ENCODE measurements at regions not wholly inside any gene's neighbourhood (a gene's known extent, or its start where the extent isn't known, plus 50 kb on each side); places are given as distances from the start of the nearest gene placed in this dataset.

DNA sequence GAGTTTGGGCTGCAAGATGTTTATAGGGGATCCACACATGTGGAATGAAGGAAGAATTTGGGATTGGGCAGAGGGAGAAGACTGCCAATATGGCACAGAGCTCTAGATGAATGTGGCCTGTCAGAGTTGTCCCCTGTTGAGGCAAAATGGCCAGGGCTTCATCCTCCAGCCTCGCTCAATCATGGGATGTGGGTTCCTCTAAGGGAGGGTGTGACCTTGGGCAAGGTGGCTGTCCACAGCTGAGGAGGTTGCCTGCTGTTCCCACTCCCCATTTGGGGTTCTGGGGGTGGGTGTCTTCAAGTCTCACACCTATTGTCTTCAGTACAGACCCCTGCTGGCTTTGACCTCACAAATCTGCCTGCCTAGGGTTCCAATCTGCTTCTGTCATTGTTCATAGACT is 121.6 kb upstream of the FAM204A start:
- Histone ChIP-seq H3K23ac (ENCODE audit: insufficient read length, low read depth, low read length) (no peak overlapping the region), H4K91ac (ENCODE audit: insufficient read length, low read depth, low read length) (no peak overlapping the region), H2BK15ac (ENCODE audit: low read depth, low read length) (no peak overlapping the region), H4K20me1 (ENCODE audit: control insufficient read depth, insufficient read depth, insufficient read length) (no peaks in the 10 kb centered on the region), H3K9me3 (ENCODE audit: control insufficient read depth, low read depth, low read length) (no peaks in the 10 kb centered on the region), H3K79me1 (ENCODE audit: insufficient read depth, low read depth, low read length, poor library complexity, severe bottlenecking) (no peaks in the 10 kb centered on the region), H4K8ac (replicated peaks; ENCODE audit: insufficient read length, low read depth, low read length) (no peak overlapping the region), H2AFZ (ENCODE audit: low read length) (no peak overlapping the region), H3K14ac (ENCODE audit: insufficient read depth, low read length) (no peak overlapping the region; the same call in 1 of the 2 replicates), H2BK120ac (ENCODE audit: low read depth, low read length, poor library complexity, severe bottlenecking) (no peak overlapping the region), H2BK20ac (ENCODE audit: low read depth, low read length, poor library complexity, severe bottlenecking) (no peak overlapping the region), H3K56ac (ENCODE audit: insufficient read length, low read depth, low read length) (no peak overlapping the region), H4K5ac (ENCODE audit: insufficient read length, low read depth, low read length) (no peak overlapping the region), H3K4ac (ENCODE audit: low read depth, low read length) (no peak overlapping the region), H3K4me1 (ENCODE audit: insufficient read depth, low read length) (no peaks in the 10 kb centered on the region), H2BK12ac (ENCODE audit: insufficient read length, low read depth, low read length) (no peak overlapping the region), H3K79me2 (ENCODE audit: insufficient read depth, low read length) (no peaks in the 10 kb centered on the region), H3K23me2 (ENCODE audit: insufficient read length, low read depth, low read length, poor library complexity, severe bottlenecking) (no peaks in the 10 kb centered on the region), H3K4me2 (ENCODE audit: insufficient read depth, insufficient read length, low read length) (no peak overlapping the region), H3K27ac (ENCODE audit: insufficient read length, low read depth, low read length) (no peak overlapping the region), H3T11ph (ENCODE audit: low read length) (no peak overlapping the region), H3K27me3 (ENCODE audit: insufficient read depth, low read length) (no peaks in the 10 kb centered on the region), H2BK5ac (ENCODE audit: insufficient read length, low read length) (no peak overlapping the region), H3K9ac (ENCODE audit: extremely low read depth, insufficient read length, low read length) (no peak overlapping the region), H2AK5ac (ENCODE audit: insufficient read length, low read length) (no peak overlapping the region), H3K18ac (ENCODE audit: insufficient read length, low read depth, low read length) (no peak overlapping the region)
- Mint-ChIP-seq H3K4me3 (no peak overlapping the region), H3K4me1 (peaks cover 0 to 16% of the 10 kb centered on the region in 2 experiments; a peak in 3 of 4 replicates), H3K27ac (no peak overlapping the region), H3K9me3 (no peaks in the 10 kb centered on the region), H3K27me3 (ENCODE audit: low read depth) (peaks cover 17% of the 10 kb centered on the region), H3K36me3 (ENCODE audit: insufficient read depth in 1 of 3, low read depth in 3 of 3) (no peaks in the 10 kb centered on the region)
- WGBS (ENCODE audit: extremely low coverage, insufficient read length, low lambda C conversion rate): no CpG with 5 or more reads among the region's 1 CpG
- DNase-seq: no peak
- TF ChIP-seq, protein P1, sequence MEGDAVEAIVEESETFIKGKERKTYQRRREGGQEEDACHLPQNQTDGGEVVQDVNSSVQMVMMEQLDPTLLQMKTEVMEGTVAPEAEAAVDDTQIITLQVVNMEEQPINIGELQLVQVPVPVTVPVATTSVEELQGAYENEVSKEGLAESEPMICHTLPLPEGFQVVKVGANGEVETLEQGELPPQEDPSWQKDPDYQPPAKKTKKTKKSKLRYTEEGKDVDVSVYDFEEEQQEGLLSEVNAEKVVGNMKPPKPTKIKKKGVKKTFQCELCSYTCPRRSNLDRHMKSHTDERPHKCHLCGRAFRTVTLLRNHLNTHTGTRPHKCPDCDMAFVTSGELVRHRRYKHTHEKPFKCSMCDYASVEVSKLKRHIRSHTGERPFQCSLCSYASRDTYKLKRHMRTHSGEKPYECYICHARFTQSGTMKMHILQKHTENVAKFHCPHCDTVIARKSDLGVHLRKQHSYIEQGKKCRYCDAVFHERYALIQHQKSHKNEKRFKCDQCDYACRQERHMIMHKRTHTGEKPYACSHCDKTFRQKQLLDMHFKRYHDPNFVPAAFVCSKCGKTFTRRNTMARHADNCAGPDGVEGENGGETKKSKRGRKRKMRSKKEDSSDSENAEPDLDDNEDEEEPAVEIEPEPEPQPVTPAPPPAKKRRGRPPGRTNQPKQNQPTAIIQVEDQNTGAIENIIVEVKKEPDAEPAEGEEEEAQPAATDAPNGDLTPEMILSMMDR (conservative IDR thresholded peaks at IDR 0.05): no peak
